HG03565 (cell line): ENCODE measurements at regions not wholly inside any gene's neighbourhood (a gene's known extent, or its start where the extent isn't known, plus 50 kb on each side); places are given as distances from the start of the nearest gene placed in this dataset.
"Not testable (repeated sequence)": the region's sequence is repeated elsewhere in the genome, so short reads cannot be mapped to it uniquely, and the experiment has no call there.

ENCODE experiments used
- ATAC-seq: cut with Tn5 transposase; IDR thresholded peaks from one replicate; pipeline ENCODE4 v1.9.1; 2021; ENCODE audit warnings: mild to moderate bottlenecking, moderate library complexity; ENCODE audit not compliant: unreplicated experiment

DNA sequence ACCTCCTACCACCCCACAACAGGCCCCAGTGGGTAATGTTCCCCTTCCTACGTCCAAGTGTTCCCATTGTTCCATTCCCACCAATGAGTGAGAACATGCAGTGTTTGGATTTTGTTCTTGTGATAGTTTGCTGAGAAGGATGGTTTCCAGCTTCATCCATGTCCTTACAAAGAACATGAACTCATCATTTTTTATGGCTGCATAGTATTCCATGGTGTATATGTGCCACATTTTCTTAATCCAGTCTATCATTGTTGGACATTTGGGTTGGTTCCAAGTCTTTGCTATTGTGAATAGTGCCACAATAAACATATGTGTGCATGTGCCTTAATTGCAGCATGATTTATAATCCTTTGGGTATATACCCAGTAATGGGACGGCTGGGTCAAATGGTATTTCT is 81.6 kb downstream of the P2RY10 start:
- not testable (repeated sequence) for ATAC-seq

DNA sequence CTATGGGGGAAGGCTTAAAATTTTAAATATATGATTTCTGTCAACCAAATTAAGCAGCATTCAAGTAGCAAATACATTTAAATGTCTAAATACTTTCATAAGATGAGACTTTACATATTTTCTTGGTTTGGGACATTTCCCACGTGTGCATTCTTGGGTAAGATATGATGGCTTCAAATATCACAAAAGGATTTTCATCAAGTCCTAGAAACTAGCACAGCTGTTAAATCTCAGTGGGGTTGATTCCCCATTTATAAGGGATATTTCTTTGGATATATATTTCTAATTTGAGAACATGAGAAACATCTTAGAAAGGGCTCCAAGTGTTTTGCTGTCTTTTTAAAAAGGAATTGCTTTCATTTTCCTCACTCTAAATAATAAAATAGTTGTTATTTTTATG is 90.2 kb downstream of the P2RY10 start:
- ATAC-seq = no peak

DNA sequence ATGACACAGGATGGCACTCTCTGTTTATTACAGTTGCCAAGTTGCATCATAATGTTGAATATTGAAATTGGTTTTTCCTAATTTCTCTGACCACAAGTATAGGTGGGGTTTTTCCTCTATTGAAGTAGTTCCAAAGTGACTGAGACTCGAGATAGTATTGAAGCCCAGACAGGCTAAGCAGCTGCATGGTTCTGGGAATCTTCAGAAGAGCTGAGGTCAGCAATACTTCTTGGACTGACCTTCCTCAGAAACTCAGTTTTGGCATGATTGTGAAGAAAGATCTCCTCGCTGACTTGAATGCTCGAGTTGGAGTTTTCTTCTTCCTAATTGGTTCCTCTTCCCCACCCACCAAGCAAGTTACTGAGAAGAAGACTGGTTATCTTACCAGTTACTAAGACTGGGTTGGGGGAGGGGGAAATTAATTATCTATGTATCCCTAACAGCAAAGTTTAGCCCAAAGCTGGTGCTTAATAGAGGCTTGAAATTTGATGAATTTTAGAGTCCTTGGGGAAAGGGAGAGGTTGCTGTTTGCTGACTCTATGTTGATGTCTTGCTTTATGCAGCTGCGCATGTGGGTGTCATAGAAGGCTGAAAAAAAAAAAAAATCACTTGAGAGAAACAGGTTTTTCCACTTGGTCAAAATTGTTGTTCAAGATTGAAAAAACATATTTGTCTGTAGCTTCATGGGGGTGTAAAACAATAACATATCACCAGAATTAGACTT is 91.1 kb downstream of the P2RY10 start:
- ATAC-seq = no peak

DNA sequence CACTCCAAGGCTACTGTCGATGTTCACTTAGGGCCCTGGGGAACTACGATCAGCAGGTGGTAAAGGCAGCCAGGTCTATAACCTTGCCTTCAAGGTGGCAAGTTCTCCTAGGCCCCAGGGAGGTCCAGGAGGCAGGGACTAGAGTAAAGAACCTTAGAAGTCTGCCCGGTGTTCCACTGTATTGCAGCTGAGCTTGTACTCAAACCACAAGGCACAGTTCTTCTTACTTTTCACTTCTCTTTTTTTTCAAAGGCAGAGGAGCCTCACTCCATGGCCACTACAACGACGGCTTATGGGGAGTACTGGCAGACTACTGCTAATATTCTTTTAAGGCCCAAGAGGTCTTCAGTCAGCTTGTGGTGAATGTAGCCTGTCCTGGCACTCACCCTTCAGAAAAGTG is 78.8 kb upstream of the GPR174 start:
- ATAC-seq = peak; percentile 65

DNA sequence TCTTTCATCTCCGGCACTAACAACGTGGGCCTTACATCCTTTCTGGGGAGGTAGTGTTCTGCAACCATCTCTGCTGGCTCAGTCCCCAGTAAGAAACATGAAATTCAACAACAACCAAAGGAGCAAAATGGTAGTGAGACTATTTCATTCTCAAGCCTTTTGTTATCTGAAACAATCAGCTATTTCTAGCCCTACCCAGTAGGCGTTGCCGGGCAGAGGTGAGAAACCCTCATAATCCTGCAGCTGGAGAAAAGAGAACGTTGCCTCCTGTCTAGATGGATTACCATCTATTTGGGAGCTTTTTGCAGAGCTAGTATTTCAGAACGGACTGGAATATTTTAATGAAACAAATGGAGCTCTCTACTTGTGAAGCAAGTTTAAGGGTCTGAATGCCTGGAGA is 66.4 kb upstream of the GPR174 start:
- no peak for ATAC-seq

DNA sequence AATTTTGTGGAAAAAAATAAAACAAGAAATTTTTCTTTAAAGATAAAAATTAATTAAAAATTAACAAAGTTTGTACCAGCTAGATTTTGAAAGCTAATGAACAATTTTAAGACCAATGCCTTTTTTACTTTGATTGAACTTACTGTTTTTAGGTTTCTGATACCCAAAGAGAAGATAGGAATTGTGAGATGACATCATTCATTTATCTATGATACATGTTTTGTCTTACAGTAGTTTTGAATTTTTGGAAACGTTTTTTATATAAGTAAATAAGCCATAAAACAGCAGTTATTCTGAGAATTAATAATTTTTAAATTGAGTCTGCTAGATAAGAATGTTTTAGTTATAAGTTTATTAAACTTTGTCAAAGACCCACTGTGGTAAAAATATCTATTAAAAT is 65.0 kb upstream of the GPR174 start:
- ATAC-seq = no peak

DNA sequence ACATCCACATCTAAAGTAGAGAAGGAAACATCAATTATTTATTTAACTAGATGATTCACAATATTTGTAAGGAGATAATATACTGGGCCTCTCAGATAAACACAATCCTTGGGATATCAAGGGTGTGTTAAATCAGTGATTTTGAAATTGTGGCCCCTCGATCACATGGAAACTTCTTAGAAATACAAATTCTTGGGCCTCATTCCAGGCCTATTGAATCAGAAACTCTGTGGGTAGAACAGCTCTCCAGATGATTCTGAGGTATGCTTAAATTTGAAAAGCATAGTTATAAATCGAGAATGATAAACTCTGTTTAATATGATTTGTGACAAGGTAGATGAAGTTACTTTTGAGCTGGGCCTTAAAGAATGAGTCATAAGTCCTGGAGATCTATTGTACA is 64.3 kb upstream of the GPR174 start:
- ATAC-seq = no peak

DNA sequence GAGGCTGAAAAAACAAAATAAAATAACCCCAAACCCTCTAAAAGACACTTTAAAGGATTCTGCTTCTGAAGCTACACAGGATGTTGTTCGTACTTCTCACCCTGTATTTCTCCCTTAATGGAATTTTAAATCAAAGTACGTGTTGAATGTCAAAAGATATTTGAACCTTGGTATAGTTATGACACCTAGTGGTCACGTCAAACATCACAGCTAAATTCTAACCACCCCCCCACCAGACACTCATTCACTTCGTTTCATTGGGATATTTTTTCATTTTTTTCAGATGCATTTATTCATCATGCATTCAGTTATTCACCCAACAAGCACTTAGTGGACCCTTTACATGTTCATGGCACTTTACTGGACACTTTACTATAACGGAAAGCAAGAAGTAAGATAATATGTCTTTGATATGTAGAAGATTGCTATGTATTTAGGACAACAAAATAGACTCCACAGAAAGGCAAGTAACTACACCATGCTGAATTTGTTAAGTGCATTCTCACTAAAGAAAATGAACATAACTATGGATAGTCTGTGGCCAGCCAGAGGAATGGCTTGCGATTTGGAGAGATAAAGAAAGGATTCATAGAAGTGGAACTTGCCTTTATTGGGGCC is 62.5 kb upstream of the GPR174 start:
- no peak for ATAC-seq

DNA sequence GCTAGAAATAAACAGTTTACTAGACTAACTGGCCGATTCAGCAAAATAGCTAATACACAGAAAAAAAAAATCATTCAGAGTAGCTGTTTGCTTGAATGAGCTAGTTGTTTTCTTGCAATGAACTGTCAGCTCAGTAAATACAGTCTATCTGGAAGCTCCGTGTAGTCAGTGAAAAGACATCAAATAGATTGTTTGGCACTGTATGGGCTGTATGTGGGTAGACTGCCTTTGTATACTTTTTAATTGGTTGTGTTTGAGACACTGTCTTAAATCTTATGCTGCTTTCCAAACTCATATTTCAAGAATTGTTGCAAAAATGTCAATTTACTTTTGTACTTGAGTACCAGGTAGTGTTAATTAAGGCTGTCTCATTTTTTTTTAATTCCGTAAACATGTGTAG is 61.6 kb upstream of the GPR174 start:
- no peak for ATAC-seq

DNA sequence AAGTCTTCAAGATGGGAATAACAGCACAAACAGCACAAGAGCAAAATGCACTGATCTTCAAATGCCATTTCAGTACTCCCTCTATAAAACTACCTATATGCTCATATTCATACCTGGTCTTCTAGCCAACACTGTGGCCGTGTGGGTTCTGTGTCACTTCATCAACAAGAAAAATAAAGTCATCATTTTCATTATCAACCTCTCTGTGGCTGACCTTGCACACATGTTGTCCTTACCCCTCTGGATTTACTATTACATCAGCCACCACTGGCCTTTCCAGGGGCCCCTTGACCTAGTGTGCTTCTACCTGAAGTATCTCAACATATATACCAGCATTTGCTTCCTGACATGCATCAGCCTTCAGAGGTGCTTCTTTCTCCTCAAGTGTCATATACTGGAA is 59.6 kb upstream of the GPR174 start:
- ATAC-seq = no peak

DNA sequence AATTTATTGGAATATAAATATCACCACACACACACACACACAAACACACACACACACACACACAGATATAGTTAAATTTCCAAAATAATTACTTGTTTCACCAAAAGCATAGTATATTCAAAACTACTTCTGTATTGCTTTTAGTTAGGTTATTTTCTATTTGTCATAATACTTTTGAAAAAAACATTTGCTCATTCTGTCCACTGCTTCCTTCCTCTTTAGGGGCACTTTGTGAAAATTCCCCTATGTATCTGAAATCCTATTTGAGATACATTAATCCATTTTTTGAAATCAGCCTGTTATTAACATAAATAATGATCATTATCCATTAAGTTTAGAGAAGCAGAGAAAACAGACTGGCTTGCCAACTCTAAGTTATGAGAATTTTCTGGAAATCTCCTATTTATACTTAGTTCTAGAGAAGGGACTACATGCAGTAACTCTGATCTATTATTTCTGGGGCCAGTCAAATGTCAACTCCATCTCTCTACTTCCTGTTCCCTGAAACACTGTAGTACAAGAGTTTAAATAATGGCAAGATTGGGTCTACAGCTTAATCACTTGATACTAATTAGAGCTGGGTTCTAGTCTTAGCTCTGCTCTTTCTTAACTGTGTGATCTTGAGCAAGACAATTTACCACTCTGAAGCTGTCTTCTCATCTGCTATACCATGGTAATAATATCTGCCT is 54.4 kb upstream of the GPR174 start:
- ATAC-seq = no peak

DNA sequence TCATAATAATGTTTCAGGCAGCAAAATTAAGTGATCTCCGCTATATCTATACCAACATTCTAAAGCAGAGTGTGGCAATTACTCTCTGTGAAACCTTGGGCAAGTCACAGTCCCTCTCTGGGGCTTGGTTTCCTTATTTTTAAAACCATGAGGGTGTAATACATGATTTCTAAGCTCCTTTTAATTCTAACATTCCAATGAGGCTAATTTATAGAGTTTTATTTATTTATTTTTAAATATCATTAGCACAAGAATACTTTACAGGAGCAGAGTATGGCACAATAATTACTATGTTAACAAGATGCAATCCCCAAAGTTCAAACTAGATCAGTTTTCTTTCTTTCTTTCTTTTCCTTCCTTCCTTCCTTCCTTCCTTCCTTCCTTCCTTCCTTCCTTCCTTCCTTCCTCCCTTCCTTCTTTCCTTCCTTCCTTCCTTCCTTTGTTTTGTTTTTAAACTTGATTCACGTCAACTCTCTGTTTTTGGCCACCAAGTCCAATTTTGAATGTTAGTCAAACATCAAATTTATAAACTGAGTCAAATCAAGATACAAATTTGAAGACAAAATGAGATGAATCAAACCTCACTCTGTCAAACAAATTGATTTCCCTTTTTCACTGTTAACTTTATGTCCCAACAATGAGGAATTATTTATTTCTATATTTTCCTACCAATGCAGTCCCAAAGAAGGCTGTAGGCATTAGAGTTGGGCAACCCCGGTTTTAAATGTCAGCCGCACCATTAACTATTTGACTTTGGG is 50.2 kb upstream of the GPR174 start:
- ATAC-seq = no peak
